Transverse colon (tissue), 3 donors: ENCODE measurements at regions not wholly inside any gene's neighbourhood (a gene's known extent, or its start where the extent isn't known, plus 50 kb on each side); places are given as distances from the start of the nearest gene placed in this dataset.

ENCODE experiments used
- CTCF ChIP-seq, 5 experiments: fragments of 200-600 bp in 3 of 5; fragments of 450-650 bp in 2 of 5; sonication (generic) in 3 of 5; IDR thresholded peaks; 1 replicate in 2 of 5; 2 replicates in 3 of 5; pipeline ENCODE4 v1.5.1; 2016 to 2017; ENCODE audit warnings: antibody characterized with exemption in 5 of 5, inconsistent platforms in 3 of 5, mild to moderate bottlenecking in 2 of 5, moderate library complexity in 1 of 5
- EP300 ChIP-seq: sonication (generic); formaldehyde crosslinking; IDR thresholded peaks from one replicate; pipeline ENCODE4 v1.6.1; 2017; ENCODE audit warnings: antibody characterized with exemption, low read depth

GRCh38 chr2:21249367-21249766 is 125.6 kb downstream of the TDRD15 start:
- TF ChIP-seq CTCF (IDR thresholded peaks at IDR 0.05) (no peak), EP300 (no peak)
